ENCODE measurements at regions not wholly inside any gene's neighbourhood (a gene's known extent, or its start where the extent isn't known, plus 50 kb on each side); places are given as distances from the start of the nearest gene placed in this dataset.

- TF ChIP-seq RELA (IDR thresholded peaks at IDR 0.05; ENCODE audit: borderline replicate concordance, partially characterized antibody) (no peak), SMAD5 (IDR thresholded peaks at IDR 0.05; ENCODE audit: low read depth) (no peak), SMARCA5 (IDR thresholded peaks at IDR 0.05) (no peak), MTA2 (IDR thresholded peaks at IDR 0.05; ENCODE audit: low read depth) (no peak), CTCF (IDR thresholded peaks at IDR 0.05 in 2 of 3, conservative IDR thresholded peaks at IDR 0.05 in 1 of 3; ENCODE audit: control insufficient read depth in 2 of 3, extremely low read depth in 1 of 3, insufficient read depth in 1 of 3, low read depth in 3 of 3, low read length in 3 of 3) (no peak), REST (IDR thresholded peaks at IDR 0.05; ENCODE audit: low read depth, low read length) (no peak)
These were observed 869.1 kb upstream of the B3GALT2 start (continued) for GRCh38 chr1:194055536-194055935.
